NCI-H1105 (cell line): ENCODE measurements at regions not wholly inside any gene's neighbourhood (a gene's known extent, or its start where the extent isn't known, plus 50 kb on each side); places are given as distances from the start of the nearest gene placed in this dataset.
A peak's percentile ranks its signal among the peaks of the same experiment; 100 is the strongest.

ENCODE experiments used
- DNase-seq: peaks from one replicate; lab custom pipeline; 2025; lab: John Stamatoyannopoulos, UW

DNA sequence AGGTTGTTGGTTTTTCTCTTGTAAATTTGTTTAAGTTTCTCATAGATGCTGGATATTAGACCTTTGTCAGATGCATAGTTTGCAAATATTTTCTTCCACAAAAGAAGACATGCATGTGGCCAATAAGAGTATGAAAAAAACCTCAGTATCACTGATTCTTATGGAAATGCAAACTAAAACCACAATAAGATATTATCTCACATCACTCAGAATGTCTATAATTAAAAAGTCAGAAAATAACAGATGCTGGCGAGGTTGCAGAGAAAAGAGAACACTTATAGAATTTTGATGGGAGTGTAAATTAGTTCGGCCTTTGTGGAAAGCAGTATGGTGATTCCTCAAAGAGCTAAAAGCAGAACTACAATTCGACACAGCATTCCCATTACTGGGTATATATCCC is 1355.6 kb downstream of the FAM133A start:
- no peak for DNase-seq

DNA sequence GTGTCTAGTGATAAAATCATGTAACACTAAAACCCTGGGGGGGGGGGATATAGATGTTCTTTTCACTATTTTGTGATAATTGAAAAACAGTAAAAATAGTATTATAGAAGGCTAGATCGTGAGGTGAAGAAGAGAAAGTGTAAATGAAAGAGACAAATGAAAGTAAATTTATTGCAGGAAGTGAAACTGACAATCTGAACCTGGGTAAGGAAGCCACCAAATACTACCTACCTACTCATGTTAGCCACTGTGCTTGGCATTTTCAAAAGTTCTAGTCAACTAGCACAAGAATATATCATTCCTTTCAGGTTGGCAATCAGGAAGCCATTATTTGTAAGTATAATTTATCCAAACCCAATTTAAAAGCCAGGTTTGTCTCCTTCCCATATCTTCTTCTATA is 1366.1 kb downstream of the FAM133A start:
- DNase-seq: no peak

DNA sequence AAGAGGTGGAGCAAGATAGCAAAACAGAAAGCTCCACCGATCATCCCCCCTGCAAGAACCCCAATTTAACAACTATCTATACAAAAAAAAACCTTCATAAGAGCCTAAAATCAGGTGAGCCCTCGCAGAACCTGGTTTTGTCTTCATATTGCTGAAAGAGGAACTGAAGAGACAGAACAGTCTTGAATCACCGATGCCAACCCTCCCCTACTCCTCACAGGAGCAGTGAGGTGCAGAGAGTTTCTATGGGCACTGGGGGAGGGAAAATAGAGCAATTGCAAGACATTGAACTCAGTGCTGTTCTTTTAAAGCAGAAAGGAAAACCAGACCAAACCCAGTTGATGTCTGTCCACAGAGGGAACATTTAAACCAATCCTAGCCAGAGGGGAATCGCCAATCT is 1370.3 kb downstream of the FAM133A start:
- DNase-seq: no peak

DNA sequence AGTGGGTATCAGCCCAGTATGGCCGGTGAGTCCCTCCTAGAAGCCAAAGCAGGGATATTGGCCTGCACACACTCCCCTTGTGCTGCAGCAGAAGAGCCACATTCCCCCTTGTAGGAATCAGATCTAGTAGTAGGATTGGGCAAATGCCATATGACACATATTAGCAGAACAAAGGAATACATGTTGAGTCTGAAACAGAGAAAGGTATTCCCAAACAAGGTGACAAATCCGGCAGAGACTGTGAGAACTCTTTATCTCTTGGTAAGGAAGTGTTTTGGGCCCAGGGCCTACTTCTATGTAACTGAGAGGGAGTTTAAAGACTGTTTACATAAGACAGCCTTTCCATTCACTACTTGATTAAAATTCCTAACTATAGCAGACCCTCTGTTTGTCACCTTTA is 1382.0 kb downstream of the FAM133A start:
- DNase-seq: no peak

DNA sequence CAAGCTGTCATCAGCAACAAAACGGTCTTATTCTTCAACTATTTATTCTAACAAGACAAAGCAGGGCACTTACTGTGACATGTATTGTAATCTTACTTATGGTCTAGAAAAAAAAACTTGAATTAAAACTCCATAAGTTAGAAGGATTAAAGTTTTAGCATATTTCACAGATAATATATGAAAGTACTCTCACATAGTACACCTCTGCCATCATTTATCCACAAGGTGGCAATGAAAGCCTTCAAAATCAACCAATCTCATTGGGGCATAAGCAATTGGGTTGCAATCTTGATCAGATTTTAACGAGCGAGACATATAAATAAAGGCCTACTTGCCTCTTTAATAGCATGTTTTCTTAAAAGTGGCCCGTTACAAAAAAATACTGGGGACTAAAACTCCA is 1382.9 kb downstream of the FAM133A start:
- peak; percentile 2 for DNase-seq

DNA sequence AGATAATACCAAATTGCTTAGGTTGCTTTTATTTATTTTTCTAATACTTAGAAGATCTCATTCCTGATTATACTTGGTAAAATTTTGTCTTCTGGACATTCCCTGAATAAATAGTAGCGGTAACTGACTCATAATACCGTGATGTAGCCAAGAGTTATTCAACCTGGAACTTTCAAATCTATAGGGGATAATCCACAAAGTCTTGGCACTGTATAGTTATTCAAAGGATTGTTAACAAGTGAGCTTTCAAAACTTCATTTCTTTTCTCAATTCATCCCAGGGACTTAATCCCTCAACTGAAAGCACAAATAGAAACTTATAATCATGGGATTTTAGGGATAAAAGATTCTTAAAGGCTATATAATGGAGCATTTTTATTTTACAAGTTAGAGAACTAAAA is 1383.3 kb downstream of the FAM133A start:
- no peak for DNase-seq

DNA sequence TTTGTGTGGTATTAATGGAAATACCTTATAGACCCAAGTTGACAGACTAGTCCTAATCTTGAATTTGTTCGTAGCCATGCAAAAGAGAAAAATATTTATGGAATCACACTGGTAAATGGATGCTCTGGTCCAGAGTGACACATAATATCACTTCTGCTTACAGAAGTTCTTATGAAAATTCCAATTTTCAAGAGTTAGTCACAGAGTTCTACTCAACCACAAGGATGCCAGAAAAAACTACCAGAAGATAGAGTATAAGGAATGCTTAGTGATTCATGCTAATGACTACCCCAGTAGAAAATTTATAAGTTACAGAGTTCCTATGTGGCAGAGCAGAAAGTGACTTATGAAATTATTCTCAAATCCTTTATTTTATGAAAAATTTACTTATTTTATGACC is 1384.8 kb downstream of the FAM133A start:
- DNase-seq: no peak

DNA sequence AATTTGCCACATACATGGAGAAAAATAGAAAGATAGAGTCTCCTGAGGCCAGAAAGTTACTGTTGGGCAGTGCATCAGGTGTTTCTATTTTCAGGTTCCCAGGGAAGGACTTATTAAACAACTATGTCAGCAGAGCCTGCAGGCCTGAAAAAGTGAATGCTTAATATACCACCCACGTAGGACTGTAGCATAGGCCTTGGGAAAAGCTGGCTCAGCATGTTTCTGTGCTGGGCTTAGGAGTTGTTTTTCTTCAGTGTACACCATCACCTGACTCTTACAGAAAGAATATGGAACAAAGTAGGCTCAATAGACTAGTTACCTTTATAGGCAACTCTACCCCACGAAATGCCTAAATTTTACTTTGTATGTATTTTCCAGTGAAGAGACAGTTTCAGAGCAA is 1385.9 kb downstream of the FAM133A start:
- no peak for DNase-seq

DNA sequence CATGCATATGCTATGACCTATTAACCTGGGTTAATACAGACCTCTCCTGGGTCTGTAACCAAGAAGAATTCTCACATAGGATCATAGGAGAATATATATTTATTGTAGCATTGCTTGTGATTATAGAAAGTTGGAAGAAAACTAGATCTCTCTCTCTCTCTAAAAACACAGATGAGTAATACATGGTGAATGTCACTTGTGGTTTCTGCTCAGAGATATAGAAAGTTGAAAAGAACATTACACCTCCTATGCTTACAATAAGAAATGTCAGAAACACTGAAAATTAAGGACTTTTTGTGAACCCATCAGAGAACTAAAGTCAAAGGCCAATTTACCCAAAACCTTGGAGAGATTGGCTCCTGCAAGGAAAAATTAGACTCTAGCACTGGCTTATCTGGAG is 1389.5 kb downstream of the FAM133A start:
- no peak for DNase-seq

DNA sequence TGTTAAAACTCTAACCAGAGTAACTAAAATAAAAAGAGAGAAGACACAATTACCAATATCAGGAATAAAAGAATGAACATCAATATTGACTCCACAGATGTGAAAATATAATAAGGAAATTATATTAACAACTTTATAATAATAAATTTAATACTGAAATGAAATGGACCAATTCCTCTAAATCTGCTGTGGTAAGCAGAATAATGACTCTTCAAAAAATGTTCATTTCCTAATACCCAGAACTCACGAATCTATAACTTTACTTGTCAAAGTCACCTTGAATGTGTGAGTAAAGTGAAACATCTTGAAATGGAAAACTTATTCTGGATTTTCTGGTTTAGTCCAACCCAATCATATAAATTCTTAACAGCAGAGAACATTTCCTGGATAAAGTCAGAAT is 1391.1 kb downstream of the FAM133A start:
- no peak for DNase-seq

DNA sequence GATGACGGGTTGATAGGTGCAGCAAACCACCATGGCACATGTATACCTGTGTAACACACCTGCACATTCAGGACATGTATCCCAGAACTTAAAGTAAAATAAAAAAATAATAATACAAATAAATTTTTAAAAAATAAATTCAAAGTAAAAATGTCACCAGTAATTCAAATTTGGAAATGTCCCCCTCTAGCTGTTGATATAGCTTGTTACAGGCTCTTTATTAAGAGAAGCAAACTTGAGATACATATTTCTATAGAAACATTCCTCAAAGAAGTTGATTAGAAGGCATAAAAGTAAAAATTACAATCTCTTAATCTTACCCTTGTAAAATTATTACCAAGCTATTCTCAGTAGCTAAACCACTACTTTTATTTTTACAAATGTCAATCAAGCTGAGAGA is 1397.0 kb downstream of the FAM133A start:
- no peak for DNase-seq

DNA sequence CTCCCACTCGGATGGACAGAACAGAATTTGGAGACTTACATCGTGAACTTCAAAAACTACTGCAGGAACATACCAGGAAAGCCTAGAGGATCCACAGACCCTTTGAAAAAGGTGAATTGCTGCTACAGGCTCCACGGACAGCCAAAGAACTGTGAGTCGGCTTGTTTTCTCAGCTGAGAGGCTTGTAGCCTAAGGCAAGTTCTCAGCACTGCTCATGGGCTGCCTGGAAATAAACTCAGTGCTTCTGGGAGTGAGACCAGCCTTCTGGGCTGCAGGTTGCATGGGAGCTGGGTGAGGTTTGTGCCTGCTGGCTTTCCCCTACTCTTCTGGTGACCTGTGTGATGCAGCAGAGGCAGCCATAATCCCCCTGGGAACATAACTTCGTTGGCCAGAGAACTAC is 1397.6 kb downstream of the FAM133A start:
- DNase-seq: no peak

DNA sequence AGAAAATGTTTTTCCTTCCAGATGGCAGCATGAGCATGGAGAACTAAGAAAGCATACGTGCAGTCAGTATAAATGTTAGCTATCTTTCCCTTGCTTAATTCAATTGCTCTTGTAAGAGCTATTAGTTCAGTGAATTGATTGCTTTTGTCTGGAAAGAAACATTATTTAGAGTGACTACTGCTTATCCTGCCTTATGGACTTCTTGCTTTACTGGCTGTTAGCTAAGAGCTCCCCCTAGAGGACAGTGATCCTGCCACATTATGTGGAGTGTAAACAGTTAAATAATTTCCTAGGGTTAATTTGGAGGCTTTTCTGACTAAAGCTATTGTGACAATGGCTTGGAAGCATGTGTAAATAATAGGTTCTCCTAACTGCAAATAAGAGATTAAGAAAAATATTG is 1402.4 kb downstream of the FAM133A start:
- DNase-seq: peak; percentile 1

DNA sequence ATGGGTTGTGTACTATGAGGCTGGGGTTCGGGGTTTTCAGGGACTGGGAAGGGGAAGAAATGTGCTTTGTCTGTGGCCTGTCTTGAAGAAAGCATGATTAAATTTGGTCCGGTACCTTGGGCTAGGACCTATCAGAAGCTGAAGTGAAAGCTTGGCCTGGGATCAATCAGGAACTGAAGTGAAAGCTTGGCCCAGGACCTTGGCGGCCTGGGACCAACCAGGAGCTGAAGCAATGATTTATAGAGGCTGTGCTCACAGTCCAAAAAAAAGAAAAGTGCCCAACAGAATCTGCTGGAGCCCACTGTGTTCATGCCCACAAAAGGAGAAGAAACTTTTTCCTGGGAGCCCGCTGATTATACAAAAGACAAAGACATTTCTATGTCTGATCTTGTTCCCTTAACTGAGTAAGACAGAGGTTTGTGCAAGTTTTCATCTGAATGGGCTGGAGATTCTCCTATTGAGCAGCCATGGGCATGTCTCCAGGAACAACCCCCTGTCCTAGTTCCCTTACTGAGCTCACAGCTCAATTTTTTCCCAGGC is 1427.9 kb downstream of the FAM133A start:
- no peak for DNase-seq

DNA sequence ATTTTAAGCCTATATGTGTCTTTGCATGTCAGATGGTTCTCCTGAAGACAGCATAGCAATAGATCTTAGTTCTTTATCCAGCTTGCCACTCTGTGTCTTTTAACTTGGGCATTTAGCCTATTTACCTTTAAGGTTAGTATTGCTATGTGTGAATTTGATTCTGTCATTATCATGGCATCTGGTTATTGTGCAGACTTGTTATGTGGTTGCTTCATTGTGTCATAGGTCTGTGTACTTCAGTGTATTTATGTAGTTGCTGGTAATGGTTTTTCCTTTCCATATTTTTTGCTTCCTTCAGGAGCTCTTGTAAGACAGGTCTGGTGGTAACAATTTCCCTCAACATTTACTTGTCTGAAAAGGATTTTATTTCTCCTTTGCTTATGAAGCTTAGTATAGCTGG is 1443.5 kb downstream of the FAM133A start:
- no peak for DNase-seq

DNA sequence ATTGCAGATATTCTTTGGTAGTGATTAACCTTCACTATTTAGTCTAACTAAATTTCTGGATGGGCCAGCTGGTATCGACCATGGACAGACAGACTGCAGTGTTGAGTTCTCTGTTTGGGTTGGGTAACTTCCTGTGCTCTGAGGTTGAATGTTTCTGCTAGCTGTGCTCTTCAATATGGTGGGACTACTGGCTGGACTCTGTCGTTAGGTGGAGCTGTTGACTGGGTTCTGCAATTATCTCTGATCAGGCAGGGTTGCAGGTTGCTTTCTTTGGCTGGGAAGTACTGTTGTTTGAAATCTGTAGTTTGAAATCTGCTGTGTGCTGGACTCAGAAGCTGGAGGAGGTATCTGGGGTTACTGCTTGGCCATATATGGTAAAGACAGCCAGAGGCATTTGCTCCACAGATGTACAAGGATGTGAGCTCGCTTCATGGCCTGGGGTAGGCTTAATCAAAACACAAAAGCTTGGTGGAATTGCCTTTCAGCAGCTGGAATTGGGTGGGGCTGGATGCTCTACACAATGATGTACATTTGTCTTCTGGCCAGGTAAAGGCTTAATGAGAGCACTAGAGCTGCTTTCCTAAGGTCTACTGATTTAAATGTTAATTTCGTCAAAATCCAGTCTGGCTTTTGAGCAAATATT is 1472.0 kb downstream of the FAM133A start:
- no peak for DNase-seq

DNA sequence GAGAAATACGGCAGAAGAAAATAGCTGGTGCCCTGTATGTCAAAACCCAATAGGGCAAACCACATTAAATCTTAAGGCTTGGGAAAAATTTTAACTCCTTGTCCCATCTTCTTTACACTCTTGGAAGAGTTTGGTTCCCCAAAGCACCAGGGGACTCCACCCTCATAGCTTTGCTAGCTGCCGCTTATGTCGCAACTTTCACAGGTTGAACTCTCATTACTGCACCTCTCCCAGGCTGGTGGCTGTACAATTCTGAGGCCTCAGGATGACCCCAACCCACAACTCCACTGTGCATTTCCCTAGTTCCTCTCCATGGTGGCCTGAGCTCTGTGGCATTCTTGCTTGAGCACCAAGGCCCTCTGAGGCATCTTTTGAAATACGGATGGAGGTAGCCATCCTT is 1478.8 kb downstream of the FAM133A start:
- DNase-seq: no peak

DNA sequence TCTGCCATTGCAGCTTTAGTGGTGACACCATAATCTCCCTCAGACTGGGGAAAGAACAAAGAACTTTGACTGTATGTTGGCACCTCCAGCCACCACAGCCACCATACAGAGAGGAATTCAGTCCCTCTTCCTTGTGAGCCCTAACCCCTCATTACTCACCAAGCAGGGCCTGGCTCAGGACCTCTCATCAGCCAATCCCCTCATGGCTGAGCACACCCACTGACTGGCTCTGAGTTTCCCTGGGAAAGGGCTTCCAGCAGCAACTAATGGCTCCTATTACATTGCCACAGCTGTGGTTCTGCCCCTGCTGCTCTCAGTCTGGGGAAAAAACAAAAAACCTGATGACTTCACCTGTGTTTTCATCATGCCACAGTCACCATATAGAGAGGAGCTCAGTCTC is 1482.6 kb downstream of the FAM133A start:
- DNase-seq: no peak
